ENCODE measurements at regions not wholly inside any gene's neighbourhood (a gene's known extent, or its start where the extent isn't known, plus 50 kb on each side); places are given as distances from the start of the nearest gene placed in this dataset.
"Not testable (repeated sequence)": the region's sequence is repeated elsewhere in the genome, so short reads cannot be mapped to it uniquely, and the experiment has no call there.

DNA sequence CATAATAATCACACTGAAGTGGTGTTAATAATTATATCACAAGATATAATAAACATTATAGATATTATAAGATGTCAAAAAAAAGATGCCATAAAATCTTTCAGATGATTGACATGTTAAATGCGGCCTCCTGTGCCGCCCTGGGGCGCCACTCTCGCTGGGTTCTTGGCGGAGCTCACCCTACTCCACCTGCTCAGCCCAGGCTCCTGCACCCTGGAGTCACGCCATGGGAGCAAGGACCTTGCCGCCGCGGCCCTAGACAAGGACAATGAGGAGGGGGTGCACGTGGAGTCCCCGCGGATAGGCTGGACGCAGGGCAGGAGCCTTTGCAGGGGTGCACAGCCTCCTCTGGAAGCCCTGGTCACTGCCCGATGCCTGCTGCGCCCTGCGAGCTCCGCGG lies 77.5 kb upstream of the ZNF337 start:
- H3K4me1 Mint-ChIP-seq; H3K9me3 Mint-ChIP-seq; H3K27ac Mint-ChIP-seq; intact Hi-C loops (cut with micrococcal nuclease); H3K36me3 Mint-ChIP-seq (ENCODE audit: low read depth); H3K27me3 Mint-ChIP-seq; H3K4me3 Mint-ChIP-seq: not testable (repeated sequence)
- peak; percentile 36 for DNase-seq

- H3K27ac Mint-ChIP-seq; H3K27me3 Mint-ChIP-seq; H3K36me3 Mint-ChIP-seq (ENCODE audit: low read depth); H3K9me3 Mint-ChIP-seq; H3K4me1 Mint-ChIP-seq; intact Hi-C loops (cut with micrococcal nuclease); H3K4me3 Mint-ChIP-seq: not testable (repeated sequence)
- peak; percentile 46 for DNase-seq
These were observed 75.8 kb upstream of the ZNF337 start for GRCh38 chr20:25772437-25772836.

DNA sequence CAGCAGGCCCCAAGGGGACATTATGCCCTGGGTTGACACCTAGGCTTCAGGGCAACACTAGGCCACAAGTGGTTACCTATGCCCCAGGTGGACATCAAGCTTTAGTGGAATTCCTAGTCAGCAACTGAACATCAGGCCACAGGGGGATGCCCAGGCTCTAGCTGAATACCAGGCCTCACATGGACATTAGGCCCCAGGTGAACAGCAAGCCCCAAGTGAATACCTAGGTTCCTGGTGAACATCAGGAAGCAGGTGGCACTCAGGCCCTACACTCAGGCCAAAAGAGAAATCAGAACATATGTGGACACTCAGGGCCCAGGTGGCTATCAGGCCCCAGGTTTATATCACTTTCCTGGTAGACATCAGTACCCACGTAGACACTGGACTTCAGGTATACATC lies 75.2 kb upstream of the ZNF337 start:
- intact Hi-C loops (cut with micrococcal nuclease); H3K4me1 Mint-ChIP-seq: not testable (repeated sequence)

GRCh38 chr20:25761596-25761995 lies 64.9 kb upstream of the ZNF337 start:
- no peaks in the 10 kb centered on the region for H3K27me3 Mint-ChIP-seq
- intact Hi-C loops (cut with micrococcal nuclease), result no loop called here
- H3K27ac Mint-ChIP-seq, result no peak overlapping the region
- H3K4me1 Mint-ChIP-seq, result no peaks in the 10 kb centered on the region
- peaks cover 4% of the 10 kb centered on the region for H3K9me3 Mint-ChIP-seq
- no peak for DNase-seq
- H3K36me3 Mint-ChIP-seq (ENCODE audit: low read depth), result no peaks in the 10 kb centered on the region
- H3K4me3 Mint-ChIP-seq, result no peak overlapping the region

More for the DNA sequence above, 75.2 kb upstream of the ZNF337 start:
- not testable (repeated sequence) for H3K27me3 Mint-ChIP-seq; H3K9me3 Mint-ChIP-seq; H3K4me3 Mint-ChIP-seq; H3K36me3 Mint-ChIP-seq (ENCODE audit: low read depth); H3K27ac Mint-ChIP-seq
- DNase-seq, result peak; percentile 47

DNA sequence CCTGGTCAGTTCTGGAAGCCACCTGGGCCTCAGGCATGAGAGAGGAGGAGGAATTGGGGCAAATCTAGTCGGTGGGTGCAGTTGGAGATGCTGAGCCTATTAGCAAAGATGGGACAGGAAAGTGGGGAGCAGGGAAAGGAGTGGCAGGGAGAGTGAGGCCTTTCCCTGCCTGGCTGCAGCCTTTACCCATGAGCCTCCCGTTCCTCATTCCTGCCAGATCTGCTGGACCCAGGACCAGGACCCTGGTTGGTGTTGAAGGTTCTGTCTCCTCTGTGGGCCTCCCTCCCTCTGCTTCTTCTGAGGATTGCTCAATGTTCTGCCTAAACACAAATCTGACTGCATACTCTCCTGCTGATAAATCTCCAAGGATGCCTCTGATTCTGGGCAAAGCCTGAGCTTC lies 64.4 kb upstream of the ZNF337 start:
- H3K36me3 Mint-ChIP-seq (ENCODE audit: low read depth); H3K4me1 Mint-ChIP-seq; H3K27me3 Mint-ChIP-seq; H3K9me3 Mint-ChIP-seq; intact Hi-C loops (cut with micrococcal nuclease); H3K27ac Mint-ChIP-seq; H3K4me3 Mint-ChIP-seq: not testable (repeated sequence)
- DNase-seq, result peak; percentile 47

- H3K4me3 Mint-ChIP-seq, result peak overlapping the region; percentile 87
- no peaks in the 10 kb centered on the region for H3K36me3 Mint-ChIP-seq (ENCODE audit: low read depth)
- peak overlapping the region; percentile 63 for H3K27ac Mint-ChIP-seq
- intact Hi-C loops (cut with micrococcal nuclease), result loop anchor here (5.0 kb wide), 1 partner anchor 54 kb away; the partner anchor contains the start of gene ZNF337
- DNase-seq, result peak; percentile 82
- peaks cover 12% of the 10 kb centered on the region for H3K4me1 Mint-ChIP-seq
- peaks cover 2% of the 10 kb centered on the region for H3K27me3 Mint-ChIP-seq
- no peaks in the 10 kb centered on the region for H3K9me3 Mint-ChIP-seq
These were observed 54.4 kb upstream of the ZNF337 start for GRCh38 chr20:25750765-25751696.

- peak overlapping the region; percentile 87 for H3K4me3 Mint-ChIP-seq
- peak overlapping the region; percentile 63 for H3K27ac Mint-ChIP-seq
- no peaks in the 10 kb centered on the region for H3K36me3 Mint-ChIP-seq (ENCODE audit: low read depth)
- peaks cover 2% of the 10 kb centered on the region for H3K27me3 Mint-ChIP-seq
- intact Hi-C loops (cut with micrococcal nuclease), result loop anchor here (5.0 kb wide), 1 partner anchor 53 kb away; the partner anchor contains the start of gene ZNF337
- peaks cover 12% of the 10 kb centered on the region for H3K4me1 Mint-ChIP-seq
- DNase-seq, result no peak
- H3K9me3 Mint-ChIP-seq, result no peaks in the 10 kb centered on the region
These were observed 53.6 kb upstream of the ZNF337 start for GRCh38 chr20:25750220-25750764.

GRCh38 chr20:25749649-25750048 lies 53.0 kb upstream of the ZNF337 start:
- no peak for DNase-seq
- Mint-ChIP-seq H3K27me3 (peaks cover 2% of the 10 kb centered on the region), H3K27ac (no peak overlapping the region), H3K36me3 (ENCODE audit: low read depth) (no peaks in the 10 kb centered on the region), H3K4me3 (peak overlapping the region; percentile 31), H3K9me3 (no peaks in the 10 kb centered on the region), H3K4me1 (peaks cover 12% of the 10 kb centered on the region)
- intact Hi-C loops (cut with micrococcal nuclease), result loop anchor here (5.0 kb wide), 1 partner anchor 52 kb away; the partner anchor contains the start of gene ZNF337

Measured in activated CD4-positive, alpha-beta T cell treated with anti-CD3 and anti-CD28 coated beads, Interleukin-2, amount 10 ng/mL, durations not matched to agents 24 days and 14 days (primary cell).